Astrocyte of the cerebellum (primary cell): ENCODE measurements at regions not wholly inside any gene's neighbourhood (a gene's known extent, or its start where the extent isn't known, plus 50 kb on each side); places are given as distances from the start of the nearest gene placed in this dataset.

ENCODE experiments used
- DNase-seq: peaks from one replicate; pipeline ENCODE4 v3.0.0-alpha.2; 2011; ENCODE audit warnings: low read depth
- H3K4me3 ChIP-seq: 2 replicates; pipeline ENCODE4 v1.5.1; 2011; ENCODE audit warnings: mild to moderate bottlenecking, low read depth, low read length, moderate library complexity
- in situ Hi-C: cut with HindIII; loops from 2 replicates; pipeline ENCODE4 v1.10.0; 2017; ENCODE audit warnings: low sequenced_read_pairs
- TF ChIP-seq, protein P1 (sequence below): IDR thresholded peaks from 2 replicates; pipeline ENCODE4 v1.5.1; 2012; ENCODE audit warnings: low read length, low read depth, moderate library complexity, mild to moderate bottlenecking; ENCODE audit errors: missing control alignments

DNA sequence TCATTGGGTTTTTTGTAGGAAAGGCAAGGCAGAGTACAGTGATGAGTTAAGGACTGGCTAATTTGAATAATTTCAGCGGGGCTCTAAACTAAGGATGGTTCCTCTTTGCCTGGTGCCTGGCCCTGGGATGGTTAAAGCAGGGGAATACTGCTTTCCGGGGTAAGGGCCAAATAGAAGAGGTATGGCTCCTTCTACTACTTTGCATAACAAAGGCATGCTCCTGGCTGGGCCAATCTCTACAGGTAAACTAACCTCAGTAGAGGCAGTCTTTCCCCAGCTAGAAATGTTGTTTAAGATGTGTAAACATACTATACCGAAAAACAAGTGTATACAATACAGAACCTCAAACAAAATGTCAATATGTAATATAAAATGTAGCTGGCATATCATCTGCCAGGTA is 1239.0 kb downstream of the SLC16A7 start:
- in situ Hi-C loops: no loop called here
- TF ChIP-seq, protein P1, sequence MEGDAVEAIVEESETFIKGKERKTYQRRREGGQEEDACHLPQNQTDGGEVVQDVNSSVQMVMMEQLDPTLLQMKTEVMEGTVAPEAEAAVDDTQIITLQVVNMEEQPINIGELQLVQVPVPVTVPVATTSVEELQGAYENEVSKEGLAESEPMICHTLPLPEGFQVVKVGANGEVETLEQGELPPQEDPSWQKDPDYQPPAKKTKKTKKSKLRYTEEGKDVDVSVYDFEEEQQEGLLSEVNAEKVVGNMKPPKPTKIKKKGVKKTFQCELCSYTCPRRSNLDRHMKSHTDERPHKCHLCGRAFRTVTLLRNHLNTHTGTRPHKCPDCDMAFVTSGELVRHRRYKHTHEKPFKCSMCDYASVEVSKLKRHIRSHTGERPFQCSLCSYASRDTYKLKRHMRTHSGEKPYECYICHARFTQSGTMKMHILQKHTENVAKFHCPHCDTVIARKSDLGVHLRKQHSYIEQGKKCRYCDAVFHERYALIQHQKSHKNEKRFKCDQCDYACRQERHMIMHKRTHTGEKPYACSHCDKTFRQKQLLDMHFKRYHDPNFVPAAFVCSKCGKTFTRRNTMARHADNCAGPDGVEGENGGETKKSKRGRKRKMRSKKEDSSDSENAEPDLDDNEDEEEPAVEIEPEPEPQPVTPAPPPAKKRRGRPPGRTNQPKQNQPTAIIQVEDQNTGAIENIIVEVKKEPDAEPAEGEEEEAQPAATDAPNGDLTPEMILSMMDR: no peak
- no peak overlapping the region for H3K4me3 ChIP-seq
- DNase-seq: no peak

DNA sequence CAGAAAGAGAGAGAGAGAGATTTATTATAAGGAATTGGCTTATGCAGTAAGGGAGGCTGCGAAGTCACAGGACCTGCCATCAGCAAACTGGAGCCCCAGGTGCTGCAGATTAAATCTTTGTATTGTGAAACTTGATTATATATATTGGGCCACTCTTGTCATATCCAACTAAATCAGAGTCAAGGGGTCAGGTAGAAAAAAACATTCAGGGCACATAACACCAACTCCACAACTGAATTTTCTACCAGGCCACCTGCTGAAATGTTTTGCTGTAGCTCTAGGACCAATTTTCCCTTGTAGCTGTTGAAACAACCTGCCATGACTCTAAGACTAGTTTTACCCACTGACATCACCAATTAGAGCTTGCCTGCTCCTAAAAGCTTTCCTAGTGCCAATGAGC is 1240.8 kb downstream of the SLC16A7 start:
- TF ChIP-seq, protein P1: no peak
- in situ Hi-C loops: no loop called here
- no peak for DNase-seq
- H3K4me3 ChIP-seq: no peak overlapping the region

DNA sequence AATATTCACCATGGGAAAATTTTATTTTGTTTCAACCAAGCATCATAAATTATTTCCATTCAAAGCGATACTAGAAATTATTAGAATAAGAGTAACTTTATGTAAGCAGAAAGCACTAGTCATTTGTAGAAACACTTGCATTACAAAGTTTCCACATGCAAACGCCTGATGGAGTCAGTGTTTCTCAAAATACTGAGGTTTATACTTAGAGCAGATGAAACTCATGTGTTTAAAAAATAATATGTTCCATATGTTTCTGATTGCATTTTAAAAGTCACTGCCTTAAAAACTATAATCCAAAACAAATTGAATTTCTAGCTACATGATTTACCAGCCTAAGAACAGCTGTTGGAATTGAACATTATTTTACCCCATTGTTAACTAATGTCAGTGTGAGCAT is 1246.4 kb downstream of the SLC16A7 start:
- in situ Hi-C loops: no loop called here
- TF ChIP-seq, protein P1: no peak
- H3K4me3 ChIP-seq: no peak overlapping the region

DNA sequence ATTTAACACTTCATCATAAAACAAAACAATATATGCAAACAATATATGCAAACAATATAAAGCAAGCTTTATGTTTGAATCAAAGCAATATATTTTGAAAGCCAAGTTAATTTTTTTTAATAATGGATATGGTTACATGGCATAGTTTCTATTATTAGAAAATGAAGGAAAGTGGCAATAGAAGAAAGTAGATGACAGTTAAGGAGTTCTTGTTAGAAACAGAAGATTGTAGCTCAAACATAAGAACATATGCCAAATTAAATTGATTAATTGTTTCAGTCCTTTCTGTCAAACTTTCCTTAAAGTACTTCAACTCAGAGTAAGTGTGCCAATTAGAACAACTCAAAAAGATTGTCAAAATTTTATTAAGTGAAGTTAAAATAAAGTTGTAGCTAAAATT is 1248.3 kb downstream of the SLC16A7 start:
- TF ChIP-seq, protein P1: no peak
- in situ Hi-C loops: no loop called here
- DNase-seq: no peak
- H3K4me3 ChIP-seq: no peak overlapping the region

More for the DNA sequence above, 1246.4 kb downstream of the SLC16A7 start:
- no peak for DNase-seq

DNA sequence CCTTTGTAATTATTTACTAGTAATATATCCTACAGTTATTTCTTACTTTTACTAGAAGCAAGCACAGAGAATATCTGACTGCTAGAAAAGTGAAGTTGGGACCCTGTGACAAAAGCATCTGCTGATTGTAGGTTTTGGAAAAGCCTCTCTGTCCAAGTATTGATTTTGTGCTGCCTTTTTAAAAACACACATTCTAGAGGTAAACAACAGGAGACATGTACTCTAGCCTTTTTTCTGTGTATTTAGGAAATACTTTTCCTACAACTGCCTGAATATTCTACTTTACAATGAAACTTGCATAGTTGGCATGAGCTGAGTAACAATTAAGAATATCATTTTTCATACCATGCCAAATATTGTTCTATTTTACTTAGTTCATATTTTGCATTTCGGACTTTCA is 1249.0 kb downstream of the SLC16A7 start:
- TF ChIP-seq, protein P1: no peak
- DNase-seq: no peak
- H3K4me3 ChIP-seq: no peak overlapping the region
- in situ Hi-C loops: no loop called here

DNA sequence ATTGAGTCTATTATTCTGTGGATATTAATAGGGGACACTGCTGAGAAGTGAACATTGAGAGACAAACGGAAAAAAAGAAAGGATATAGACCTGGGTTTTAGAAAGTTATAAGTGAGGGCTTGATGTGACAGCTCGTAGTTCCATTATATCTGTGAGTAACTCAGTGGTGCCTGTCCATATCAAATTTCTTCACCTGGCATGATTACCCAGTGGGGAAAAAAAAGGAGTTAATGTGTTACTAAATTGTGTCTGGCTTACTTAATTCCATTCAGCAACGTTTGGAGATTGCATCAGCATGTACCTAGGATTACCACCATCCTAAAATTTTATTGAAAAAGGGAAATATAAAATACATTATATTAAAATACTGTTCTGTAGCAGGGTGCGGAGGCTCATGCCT is 1249.9 kb downstream of the SLC16A7 start:
- in situ Hi-C loops: no loop called here

DNA sequence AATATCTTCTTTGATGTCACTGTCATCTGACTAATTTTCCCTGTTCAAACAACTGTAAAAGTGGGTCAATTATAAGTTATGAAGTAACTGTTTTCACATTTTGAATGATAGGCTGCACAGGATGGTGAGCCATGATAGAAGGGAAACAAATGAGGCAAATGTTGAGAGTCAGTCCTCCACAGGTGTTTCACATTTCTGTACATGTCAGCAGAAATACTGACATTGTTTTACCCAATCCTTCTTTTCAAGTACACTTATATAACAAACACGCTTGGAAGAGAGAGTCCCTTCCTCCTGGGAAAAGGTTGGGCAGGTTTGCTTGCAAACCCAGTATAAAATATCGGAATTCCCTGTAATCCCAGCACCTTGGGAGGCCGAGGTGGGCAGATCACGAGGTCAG is 1251.5 kb downstream of the SLC16A7 start:
- no peak overlapping the region for H3K4me3 ChIP-seq
- DNase-seq: no peak
- TF ChIP-seq, protein P1: no peak
- in situ Hi-C loops: no loop called here

More for the DNA sequence above, 1249.9 kb downstream of the SLC16A7 start:
- DNase-seq: no peak
- H3K4me3 ChIP-seq: no peak overlapping the region
- TF ChIP-seq, protein P1: no peak
